ENCODE measurements at regions not wholly inside any gene's neighbourhood (a gene's known extent, or its start where the extent isn't known, plus 50 kb on each side); places are given as distances from the start of the nearest gene placed in this dataset.

GRCh38 chr9:7239708-7240107 is 481.9 kb downstream of the KDM4C start:
- TF ChIP-seq, protein P1, sequence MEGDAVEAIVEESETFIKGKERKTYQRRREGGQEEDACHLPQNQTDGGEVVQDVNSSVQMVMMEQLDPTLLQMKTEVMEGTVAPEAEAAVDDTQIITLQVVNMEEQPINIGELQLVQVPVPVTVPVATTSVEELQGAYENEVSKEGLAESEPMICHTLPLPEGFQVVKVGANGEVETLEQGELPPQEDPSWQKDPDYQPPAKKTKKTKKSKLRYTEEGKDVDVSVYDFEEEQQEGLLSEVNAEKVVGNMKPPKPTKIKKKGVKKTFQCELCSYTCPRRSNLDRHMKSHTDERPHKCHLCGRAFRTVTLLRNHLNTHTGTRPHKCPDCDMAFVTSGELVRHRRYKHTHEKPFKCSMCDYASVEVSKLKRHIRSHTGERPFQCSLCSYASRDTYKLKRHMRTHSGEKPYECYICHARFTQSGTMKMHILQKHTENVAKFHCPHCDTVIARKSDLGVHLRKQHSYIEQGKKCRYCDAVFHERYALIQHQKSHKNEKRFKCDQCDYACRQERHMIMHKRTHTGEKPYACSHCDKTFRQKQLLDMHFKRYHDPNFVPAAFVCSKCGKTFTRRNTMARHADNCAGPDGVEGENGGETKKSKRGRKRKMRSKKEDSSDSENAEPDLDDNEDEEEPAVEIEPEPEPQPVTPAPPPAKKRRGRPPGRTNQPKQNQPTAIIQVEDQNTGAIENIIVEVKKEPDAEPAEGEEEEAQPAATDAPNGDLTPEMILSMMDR (IDR thresholded peaks at IDR 0.05; ENCODE audit: insufficient read depth, low read length) = no peak
- TF ChIP-seq POLR2AphosphoS5 (IDR thresholded peaks at IDR 0.05; ENCODE audit: low read depth) (no peak), GABPA (IDR thresholded peaks at IDR 0.05; ENCODE audit: low read depth) (no peak), SPI1 (IDR thresholded peaks at IDR 0.05; ENCODE audit: borderline replicate concordance, low read depth) (no peak)
- TF ChIP-seq, protein P2, sequence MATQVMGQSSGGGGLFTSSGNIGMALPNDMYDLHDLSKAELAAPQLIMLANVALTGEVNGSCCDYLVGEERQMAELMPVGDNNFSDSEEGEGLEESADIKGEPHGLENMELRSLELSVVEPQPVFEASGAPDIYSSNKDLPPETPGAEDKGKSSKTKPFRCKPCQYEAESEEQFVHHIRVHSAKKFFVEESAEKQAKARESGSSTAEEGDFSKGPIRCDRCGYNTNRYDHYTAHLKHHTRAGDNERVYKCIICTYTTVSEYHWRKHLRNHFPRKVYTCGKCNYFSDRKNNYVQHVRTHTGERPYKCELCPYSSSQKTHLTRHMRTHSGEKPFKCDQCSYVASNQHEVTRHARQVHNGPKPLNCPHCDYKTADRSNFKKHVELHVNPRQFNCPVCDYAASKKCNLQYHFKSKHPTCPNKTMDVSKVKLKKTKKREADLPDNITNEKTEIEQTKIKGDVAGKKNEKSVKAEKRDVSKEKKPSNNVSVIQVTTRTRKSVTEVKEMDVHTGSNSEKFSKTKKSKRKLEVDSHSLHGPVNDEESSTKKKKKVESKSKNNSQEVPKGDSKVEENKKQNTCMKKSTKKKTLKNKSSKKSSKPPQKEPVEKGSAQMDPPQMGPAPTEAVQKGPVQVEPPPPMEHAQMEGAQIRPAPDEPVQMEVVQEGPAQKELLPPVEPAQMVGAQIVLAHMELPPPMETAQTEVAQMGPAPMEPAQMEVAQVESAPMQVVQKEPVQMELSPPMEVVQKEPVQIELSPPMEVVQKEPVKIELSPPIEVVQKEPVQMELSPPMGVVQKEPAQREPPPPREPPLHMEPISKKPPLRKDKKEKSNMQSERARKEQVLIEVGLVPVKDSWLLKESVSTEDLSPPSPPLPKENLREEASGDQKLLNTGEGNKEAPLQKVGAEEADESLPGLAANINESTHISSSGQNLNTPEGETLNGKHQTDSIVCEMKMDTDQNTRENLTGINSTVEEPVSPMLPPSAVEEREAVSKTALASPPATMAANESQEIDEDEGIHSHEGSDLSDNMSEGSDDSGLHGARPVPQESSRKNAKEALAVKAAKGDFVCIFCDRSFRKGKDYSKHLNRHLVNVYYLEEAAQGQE (IDR thresholded peaks at IDR 0.05; ENCODE audit: insufficient replicate concordance, low read depth) = no peak

Data from HL-60 (cell line).